H1 (cell line): ENCODE measurements at regions not wholly inside any gene's neighbourhood (a gene's known extent, or its start where the extent isn't known, plus 50 kb on each side); places are given as distances from the start of the nearest gene placed in this dataset.

Source experiments
- CHD7 ChIP-seq: fragments of 300-600 bp; sonication (generic); IDR thresholded peaks from 2 replicates; pipeline ENCODE4 v1.7.1; 2012; ENCODE audit warnings: low read length, moderate library complexity, mild to moderate bottlenecking, inconsistent platforms; ENCODE audit not compliant: insufficient replicate concordance
- EP300 ChIP-seq, 2 experiments: IDR thresholded peaks; 1 replicate in 1 of 2; 2 replicates in 1 of 2; pipeline ENCODE4 v1.6.1; 2011 to 2012; ENCODE audit warnings: low read depth in 2 of 2, low read length in 2 of 2, mild to moderate bottlenecking in 2 of 2, borderline replicate concordance in 1 of 2, inconsistent platforms in 1 of 2, moderate library complexity in 1 of 2
- TEAD4 ChIP-seq: IDR thresholded peaks from 2 replicates; pipeline ENCODE4 v1.6.1; 2012; ENCODE audit warnings: low read depth, low read length, inconsistent platforms, mixed read lengths

- TF ChIP-seq CHD7 (no peak), EP300 (IDR thresholded peaks at IDR 0.05; ENCODE audit: borderline replicate concordance in 1 of 2, low read depth in 2 of 2, low read length in 2 of 2) (no peak), TEAD4 (no peak)
- TF ChIP-seq, all 59 proteins: peak for 0
These were observed 439.7 kb upstream of the FRG1 start (continued) for GRCh38 chr4:189500970-189501369.
